Endothelial cell of umbilical vein (primary cell): ENCODE measurements at regions not wholly inside any gene's neighbourhood (a gene's known extent, or its start where the extent isn't known, plus 50 kb on each side); places are given as distances from the start of the nearest gene placed in this dataset.

Experiments
- BruUV-seq: library from RNA; stranded (reverse); fragments of 400-500 nt; replicated peaks from 2 replicates; lab custom pipeline; 2021; lab: Mats Ljungman, UMichigan
- CTCF ChIA-PET: fragments of 300-600, 350-600 bp; sonication (Branson Sonifier 250); formaldehyde crosslinking; loops from one replicate; lab custom pipeline; 2021; ENCODE audit warnings: antibody characterized with exemption, inconsistent platforms; lab: Charles Lee
- POLR2A ChIA-PET: fragments of 300-600, 350-600 bp; sonication (Branson Sonifier 250); formaldehyde crosslinking; loops from one replicate; lab custom pipeline; 2021; ENCODE audit warnings: antibody characterized with exemption, inconsistent platforms; lab: Charles Lee
- DNase-seq: peaks from one replicate; pipeline ENCODE4 v3.0.0-alpha.2; 2011; ENCODE audit warnings: low read depth, low spot score
- FAIRE-seq: peaks from 2 replicates; lab custom pipeline; 2011; peaks lifted over from hg19 to GRCh38; lab: Jason Lieb, UNC
- H2AFZ ChIP-seq: 2 replicates; pipeline ENCODE4 v1.6.0; 2012; ENCODE audit warnings: low read depth, low read length, control low read depth, inconsistent platforms
- H3K27ac ChIP-seq: 2 replicates; pipeline ENCODE4 v1.5.1; 2011; ENCODE audit warnings: low read depth, mild to moderate bottlenecking, control low read depth, low read length, moderate library complexity; ENCODE audit not compliant: insufficient read depth
- H3K27me3 ChIP-seq, 2 experiments: 2 replicates each; pipeline versions ENCODE4 v1.6.0 to v1.6.1; 2011; ENCODE audit warnings: low read length in 2 of 2, mixed read lengths in 1 of 2; ENCODE audit not compliant: control insufficient read depth in 2 of 2, insufficient read depth in 2 of 2
- H3K36me3 ChIP-seq, 2 experiments: 2 replicates in 1 of 2; 3 replicates in 1 of 2; pipeline ENCODE4 v1.5.1; 2011; ENCODE audit warnings: low read length in 2 of 2, mild to moderate bottlenecking in 1 of 2, moderate library complexity in 1 of 2; ENCODE audit not compliant: control insufficient read depth in 2 of 2, insufficient read depth in 2 of 2; ENCODE audit errors: extremely low read depth in 1 of 2
- H3K4me1 ChIP-seq: 3 replicates; pipeline ENCODE4 v1.5.1; 2011; ENCODE audit warnings: mild to moderate bottlenecking, low read length; ENCODE audit not compliant: control insufficient read depth, insufficient read depth; ENCODE audit errors: extremely low read depth
- H3K4me2 ChIP-seq: 2 replicates; pipeline ENCODE4 v1.6.1; 2011; ENCODE audit warnings: low read length, control low read depth, mixed read lengths; ENCODE audit not compliant: insufficient read depth
- H3K4me3 ChIP-seq, 3 experiments: fragments of 200-600 bp in 1 of 3; sonication (generic), shearing (Covaris generic) in 1 of 3; replicated peaks in 1 of 3; 2 replicates each; pipeline ENCODE4 v1.5.1; 2011 to 2016; ENCODE audit warnings: control low read depth in 3 of 3, low read length in 3 of 3, mild to moderate bottlenecking in 2 of 3, inconsistent platforms in 1 of 3, low read depth in 1 of 3, moderate library complexity in 1 of 3; ENCODE audit not compliant: insufficient read depth in 1 of 3
- H3K79me2 ChIP-seq: 2 replicates; pipeline ENCODE4 v1.6.0; 2012; ENCODE audit warnings: low read length, inconsistent platforms; ENCODE audit not compliant: control insufficient read depth, insufficient read depth
- H3K9ac ChIP-seq: replicated peaks from 2 replicates; pipeline ENCODE3; 2011; ENCODE audit warnings: low read length, control low read depth; ENCODE audit not compliant: insufficient read depth; ENCODE audit errors: extremely low read depth
- H3K9me1 ChIP-seq: replicated peaks from 3 replicates; pipeline ENCODE4 v1.6.0; 2011; ENCODE audit warnings: mild to moderate bottlenecking, low read length; ENCODE audit not compliant: control insufficient read depth, insufficient read depth; ENCODE audit errors: extremely low read depth
- H3K9me3 ChIP-seq: replicated peaks from 2 replicates; pipeline ENCODE4 v1.5.1; 2012; ENCODE audit warnings: low read length, inconsistent platforms; ENCODE audit not compliant: control insufficient read depth, insufficient read depth
- H4K20me1 ChIP-seq: replicated peaks from 2 replicates; pipeline ENCODE3; 2011; ENCODE audit warnings: mild to moderate bottlenecking, low read length; ENCODE audit not compliant: control insufficient read depth, insufficient read depth; ENCODE audit errors: extremely low read depth
- CTCF ChIP-seq, 2 donors: IDR thresholded peaks; 1 replicate in 1 of 2; 2 replicates in 1 of 2; pipeline ENCODE4 v1.5.1; 2011; ENCODE audit warnings: low read length in 2 of 2, mild to moderate bottlenecking in 2 of 2, moderate library complexity in 2 of 2, control low read depth in 1 of 2, inconsistent platforms in 1 of 2, low read depth in 1 of 2; ENCODE audit not compliant: insufficient read depth in 1 of 2; ENCODE audit errors: extremely low read depth in 1 of 2
- EZH2 ChIP-seq: IDR thresholded peaks from 2 replicates; pipeline ENCODE4 v1.6.1; 2012; ENCODE audit warnings: borderline replicate concordance, low read depth, mild to moderate bottlenecking, moderate library complexity, low read length, inconsistent platforms; ENCODE audit not compliant: severe bottlenecking
- JUN ChIP-seq: IDR thresholded peaks from 2 replicates; pipeline ENCODE4 v1.6.1; 2011; ENCODE audit warnings: borderline replicate concordance, low read depth; ENCODE audit not compliant: insufficient read length, insufficient read depth
- MAX ChIP-seq: IDR thresholded peaks from 2 replicates; pipeline ENCODE4 v1.6.1; 2011; ENCODE audit not compliant: insufficient read depth, insufficient read length
- POLR2A ChIP-seq: IDR thresholded peaks from 2 replicates; pipeline ENCODE4 v1.6.1; 2012; ENCODE audit warnings: low read depth, mild to moderate bottlenecking, control low read depth, low read length
- POLR2AphosphoS5 ChIP-seq: IDR thresholded peaks from 2 replicates; pipeline ENCODE4 v1.6.1; 2012; ENCODE audit warnings: low read depth, mild to moderate bottlenecking, control low read depth, low read length, moderate library complexity; ENCODE audit not compliant: insufficient read depth
- dilution Hi-C: fragments of 300-500 bp; cut with MboI; formaldehyde crosslinking; loops from one replicate; pipeline ENCODE4 v1.15.0; 2019; ENCODE audit warnings: low sequenced_read_pairs; ENCODE audit not compliant: extremely low pct_ligation_motif_present
- intact Hi-C: fragments of 100-400 bp; cut with micrococcal nuclease; formaldehyde crosslinking; loops from one replicate; pipeline ENCODE4 v1.10.0; 2022

GRCh38 chr1:190679983-190680382, 202.3 kb upstream of the BRINP3 start:
- no peak for FAIRE-seq
- dilution Hi-C loops: no loop called here
- POLR2A ChIA-PET: no interaction called here

GRCh38 chr1:190685676-190686075, 208.0 kb upstream of the BRINP3 start:
- H3K27ac ChIP-seq: no peak overlapping the region
- H2AFZ ChIP-seq: no peak overlapping the region
- no peak overlapping the region for H3K4me3 ChIP-seq
- H3K79me2 ChIP-seq: no peaks in the 10 kb centered on the region
- FAIRE-seq: no peak
- ChIA-PET POLR2A (no interaction called here), CTCF (no interaction called here)
- no peak overlapping the region for H3K9ac ChIP-seq
- BruUV-seq: no TSS peak
- dilution Hi-C loops: no loop called here
- H4K20me1 ChIP-seq: no peaks in the 10 kb centered on the region
- H3K4me1 ChIP-seq: no peaks in the 10 kb centered on the region
- TF ChIP-seq JUN (no peak), CTCF (IDR thresholded peaks at IDR 0.05; ENCODE audit: extremely low read depth in 1 of 2, insufficient read depth in 1 of 2, low read depth in 1 of 2, low read length in 2 of 2) (no peak), POLR2AphosphoS5 (no peak), POLR2A (no peak), MAX (no peak), EZH2 (no peak)
- no peaks in the 10 kb centered on the region for H3K27me3 ChIP-seq
- intact Hi-C loops: no loop called here
- no peaks in the 10 kb centered on the region for H3K9me3 ChIP-seq
- H3K36me3 ChIP-seq: no peaks in the 10 kb centered on the region
- DNase-seq: no peak
- H3K4me2 ChIP-seq: no peak overlapping the region
- H3K9me1 ChIP-seq: no peaks in the 10 kb centered on the region

More at GRCh38 chr1:190679983-190680382, 202.3 kb upstream of the BRINP3 start:
- Histone ChIP-seq H3K9ac (no peak overlapping the region), H3K79me2 (no peaks in the 10 kb centered on the region), H3K27me3 (no peaks in the 10 kb centered on the region), H3K9me3 (no peaks in the 10 kb centered on the region), H3K9me1 (no peaks in the 10 kb centered on the region), H3K4me2 (no peak overlapping the region), H3K4me3 (no peak overlapping the region), H3K4me1 (no peaks in the 10 kb centered on the region), H3K27ac (no peak overlapping the region), H3K36me3 (no peaks in the 10 kb centered on the region), H2AFZ (no peak overlapping the region), H4K20me1 (no peaks in the 10 kb centered on the region)
- intact Hi-C loops: loop anchor here (1.0 kb wide), 1 partner anchor 343 kb away; no protein-coding TSS in a partner anchor
- CTCF ChIA-PET: interaction anchor here (1.3 kb wide), 1 partner anchor 11 kb away, joined by 3 read pairs; no protein-coding TSS in a partner anchor
- DNase-seq: no peak
- BruUV-seq: TSS peak; percentile 94
- TF ChIP-seq POLR2A: no peak
- no peak for TF ChIP-seq JUN
- TF ChIP-seq POLR2AphosphoS5: no peak
